Esophagus muscularis mucosa (tissue), 2 donors: ENCODE measurements at regions not wholly inside any gene's neighbourhood (a gene's known extent, or its start where the extent isn't known, plus 50 kb on each side); places are given as distances from the start of the nearest gene placed in this dataset.

Source experiments
- EP300 ChIP-seq: sonication (generic); formaldehyde crosslinking; IDR thresholded peaks from one replicate; pipeline ENCODE4 v1.6.1; 2017; ENCODE audit warnings: antibody characterized with exemption
- POLR2A ChIP-seq: fragments of 450-650 bp; IDR thresholded peaks from one replicate; pipeline ENCODE4 v1.6.1; 2017; ENCODE audit warnings: antibody characterized with exemption, moderate library complexity, mild to moderate bottlenecking, low read depth

GRCh38 chr4:136056748-136057147 is 1475.5 kb downstream of the PCDH18 start:
- TF ChIP-seq POLR2A: no peak
- no peak for TF ChIP-seq EP300
